ENCODE measurements at regions not wholly inside any gene's neighbourhood (a gene's known extent, or its start where the extent isn't known, plus 50 kb on each side); places are given as distances from the start of the nearest gene placed in this dataset.

- no peak overlapping the region for H3K27ac ChIP-seq
- H3K4me1 ChIP-seq = no peaks in the 10 kb centered on the region
- no peak overlapping the region for H3K4me3 ChIP-seq
- no peaks in the 10 kb centered on the region for H3K27me3 ChIP-seq
- DNase-seq = no peak
- H3K9me3 ChIP-seq = no peaks in the 10 kb centered on the region
- no peak overlapping the region for H3K9ac ChIP-seq (ENCODE audit: low read depth in 2 of 2, low read length in 2 of 2)
- intact Hi-C loops (cut with DNase I) = no loop called here
- no peak for TF ChIP-seq CTCF (IDR thresholded peaks at IDR 0.05)
- H3K36me3 ChIP-seq = no peaks in the 10 kb centered on the region
Measured at GRCh38 chr4:100721490-100721889, 203.7 kb upstream of the EMCN start.

DNA sequence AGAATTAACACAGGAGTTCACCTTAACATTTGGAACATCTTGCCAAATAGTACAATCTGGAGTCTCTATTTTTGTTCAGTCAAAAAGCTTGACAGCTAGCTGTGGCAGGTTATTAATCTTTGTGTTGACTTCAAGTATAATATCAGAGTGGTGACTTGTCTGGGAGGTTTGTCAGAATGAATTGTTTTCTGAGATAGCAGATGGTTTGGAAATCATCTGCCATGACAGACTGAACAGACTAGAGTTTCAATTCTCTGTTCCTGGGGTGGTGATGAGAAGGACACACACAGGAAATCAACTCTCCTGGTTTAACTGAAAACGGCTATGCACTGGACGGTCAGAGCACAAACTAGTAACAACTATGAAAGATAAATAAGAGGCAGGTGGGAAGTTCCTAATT, 203.3 kb upstream of the EMCN start:
- intact Hi-C loops (cut with DNase I) = no loop called here
- TF ChIP-seq CTCF (IDR thresholded peaks at IDR 0.05) = no peak
- H3K9ac ChIP-seq (ENCODE audit: low read depth in 2 of 2, low read length in 2 of 2) = no peak overlapping the region

DNA sequence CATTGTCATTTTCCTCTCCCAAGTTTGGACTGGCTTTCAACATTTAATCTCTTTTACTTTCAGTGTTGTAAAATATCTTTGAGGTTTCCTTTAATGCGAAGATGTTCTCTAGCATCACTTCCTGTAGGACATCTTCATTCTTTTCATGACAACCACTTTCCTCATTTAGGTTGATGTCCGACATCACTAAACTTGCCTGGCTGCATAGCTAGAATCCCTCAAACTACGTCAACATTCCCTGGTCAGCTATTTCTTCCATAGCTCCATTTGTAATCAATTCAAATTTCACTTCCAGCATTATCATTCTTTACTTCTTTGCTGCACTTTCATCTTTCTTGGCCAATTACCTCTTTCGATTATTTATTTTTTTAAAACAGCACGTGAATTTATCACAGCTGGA, 198.6 kb upstream of the EMCN start:
- Histone ChIP-seq H3K9ac (ENCODE audit: low read depth in 2 of 2, low read length in 2 of 2) (no peak overlapping the region), H3K36me3 (no peaks in the 10 kb centered on the region), H3K4me3 (no peak overlapping the region), H3K27ac (no peak overlapping the region), H3K4me1 (no peaks in the 10 kb centered on the region), H3K9me3 (no peaks in the 10 kb centered on the region), H3K27me3 (no peaks in the 10 kb centered on the region)
- DNase-seq = no peak
- TF ChIP-seq CTCF (IDR thresholded peaks at IDR 0.05) = no peak
- intact Hi-C loops (cut with DNase I) = no loop called here

More for the DNA sequence above, 203.3 kb upstream of the EMCN start:
- DNase-seq = no peak
- Histone ChIP-seq H3K4me1 (no peaks in the 10 kb centered on the region), H3K9me3 (no peaks in the 10 kb centered on the region), H3K4me3 (no peak overlapping the region), H3K27ac (no peak overlapping the region), H3K36me3 (no peaks in the 10 kb centered on the region), H3K27me3 (no peaks in the 10 kb centered on the region)

DNA sequence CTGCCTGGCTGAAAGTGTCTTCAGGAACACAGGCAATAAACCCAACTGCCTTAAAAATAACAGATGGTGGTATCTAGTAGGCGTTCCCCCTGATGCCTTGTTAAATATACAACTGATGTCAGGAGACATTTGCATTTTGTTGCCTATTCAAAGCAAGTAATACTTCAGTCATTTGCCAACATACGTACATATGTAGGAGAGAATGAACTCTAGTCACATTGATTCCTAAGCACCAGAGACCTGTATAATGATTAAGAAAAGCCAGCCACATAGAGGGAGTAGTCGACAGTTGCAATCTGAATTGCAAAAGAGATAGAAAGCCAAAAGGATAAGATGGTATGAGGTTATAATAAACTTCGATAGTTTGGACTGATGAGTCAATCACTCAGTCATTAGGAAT, 191.0 kb upstream of the EMCN start:
- Histone ChIP-seq H3K9ac (ENCODE audit: low read depth in 2 of 2, low read length in 2 of 2) (no peak overlapping the region), H3K36me3 (no peaks in the 10 kb centered on the region), H3K9me3 (no peaks in the 10 kb centered on the region), H3K4me1 (no peaks in the 10 kb centered on the region), H3K4me3 (no peak overlapping the region), H3K27me3 (no peaks in the 10 kb centered on the region), H3K27ac (no peak overlapping the region)
- no peak for DNase-seq
- TF ChIP-seq CTCF (IDR thresholded peaks at IDR 0.05) = no peak
- intact Hi-C loops (cut with DNase I) = no loop called here

DNA sequence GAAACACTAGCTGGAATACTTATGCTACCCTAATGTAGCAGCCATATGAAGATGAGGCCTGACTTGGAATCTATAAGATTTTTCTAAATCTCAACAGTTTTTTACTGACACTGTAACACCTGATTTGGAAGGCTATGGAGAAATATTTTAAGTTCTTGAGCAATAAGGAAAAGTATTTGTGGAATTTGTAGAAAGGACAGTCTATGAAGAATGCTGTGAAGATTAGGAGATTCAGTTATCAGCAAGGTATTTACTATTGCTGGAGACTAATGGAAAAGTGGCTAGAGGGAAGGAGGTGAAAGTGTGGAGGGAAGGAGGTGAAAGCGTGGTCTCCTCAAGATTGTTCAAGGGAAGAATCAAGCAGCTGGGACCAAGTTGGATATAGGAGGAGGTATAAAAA, 190.0 kb upstream of the EMCN start:
- Histone ChIP-seq H3K9ac (ENCODE audit: low read depth in 2 of 2, low read length in 2 of 2) (no peak overlapping the region), H3K4me1 (no peaks in the 10 kb centered on the region), H3K4me3 (no peak overlapping the region), H3K27ac (no peak overlapping the region), H3K36me3 (no peaks in the 10 kb centered on the region), H3K27me3 (no peaks in the 10 kb centered on the region), H3K9me3 (no peaks in the 10 kb centered on the region)
- intact Hi-C loops (cut with DNase I) = no loop called here
- no peak for TF ChIP-seq CTCF (IDR thresholded peaks at IDR 0.05)
- DNase-seq = no peak

DNA sequence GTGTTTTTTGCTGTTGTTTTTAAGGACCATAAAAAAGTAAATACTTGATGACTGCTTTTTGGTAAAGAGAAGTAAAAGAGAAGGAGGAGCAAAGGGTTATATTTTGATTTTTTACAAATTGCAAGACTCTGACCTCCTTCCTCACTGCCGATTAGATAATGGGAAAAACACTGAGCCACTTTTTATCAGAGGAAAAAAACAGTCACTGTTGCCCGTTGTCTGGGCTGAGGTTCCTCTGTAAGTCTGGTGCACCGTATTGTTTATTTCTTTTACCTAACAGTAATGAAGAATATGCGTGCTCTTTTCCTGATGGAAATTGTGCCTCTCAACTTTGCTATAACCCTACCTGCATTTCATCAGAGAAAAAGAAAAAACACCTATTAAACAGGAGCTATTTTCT, 178.7 kb upstream of the EMCN start:
- H3K9ac ChIP-seq (ENCODE audit: low read depth in 2 of 2, low read length in 2 of 2) = no peak overlapping the region
- no peak overlapping the region for H3K27ac ChIP-seq
- H3K4me3 ChIP-seq = no peak overlapping the region
- no peaks in the 10 kb centered on the region for H3K4me1 ChIP-seq
- DNase-seq = no peak
- intact Hi-C loops (cut with DNase I) = no loop called here
- no peak for TF ChIP-seq CTCF (IDR thresholded peaks at IDR 0.05)
- H3K9me3 ChIP-seq = no peaks in the 10 kb centered on the region
- H3K27me3 ChIP-seq = no peaks in the 10 kb centered on the region
- H3K36me3 ChIP-seq = no peaks in the 10 kb centered on the region
